ENCODE measurements at regions not wholly inside any gene's neighbourhood (a gene's known extent, or its start where the extent isn't known, plus 50 kb on each side); places are given as distances from the start of the nearest gene placed in this dataset.

DNA sequence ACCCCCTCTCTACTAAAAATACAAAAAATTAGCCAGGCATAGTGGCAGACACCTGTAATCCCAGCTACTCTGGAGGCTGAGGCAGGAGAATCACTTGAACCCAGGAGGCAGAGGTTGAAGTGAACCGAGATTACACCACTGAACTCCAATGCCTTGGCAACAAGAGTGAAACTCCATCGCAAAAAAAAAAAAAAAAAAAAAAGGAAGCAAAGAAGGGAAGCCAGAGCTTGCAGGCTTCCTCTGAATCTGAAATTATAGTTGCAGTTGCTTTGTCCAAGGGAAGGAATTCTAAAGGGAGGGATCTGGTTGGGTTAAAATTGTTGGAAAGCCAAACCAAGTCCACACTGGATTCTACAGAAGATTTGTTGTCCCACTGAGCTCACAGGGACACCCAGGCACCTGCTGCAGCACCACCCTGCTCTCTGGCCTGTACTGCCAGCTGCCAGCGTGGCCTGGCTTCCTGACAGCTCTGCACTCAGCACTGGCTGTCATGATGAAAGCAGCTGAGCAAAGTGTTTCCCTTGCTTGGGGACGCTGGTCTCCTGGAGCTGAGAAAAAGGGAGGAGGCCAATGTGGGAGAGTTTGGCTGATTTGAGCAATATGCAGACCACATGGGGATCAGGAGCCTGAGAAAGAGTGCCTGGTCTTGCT, 88.8 kb upstream of the HES1 start:
- peaks cover 0 to 17% (median 13%) of the 10 kb centered on the region in 4 donors for H3K9me3 ChIP-seq
- H3K27me3 ChIP-seq: no peaks in the 10 kb centered on the region
- whole genome bisulfite sequencing: 37% methylated on average over 4 of the region's 4 CpGs
- peak in 1 of 2 donors; percentile 39 for TF ChIP-seq POLR2AphosphoS5 (IDR thresholded peaks at IDR 0.05)
- TF ChIP-seq, protein P1, sequence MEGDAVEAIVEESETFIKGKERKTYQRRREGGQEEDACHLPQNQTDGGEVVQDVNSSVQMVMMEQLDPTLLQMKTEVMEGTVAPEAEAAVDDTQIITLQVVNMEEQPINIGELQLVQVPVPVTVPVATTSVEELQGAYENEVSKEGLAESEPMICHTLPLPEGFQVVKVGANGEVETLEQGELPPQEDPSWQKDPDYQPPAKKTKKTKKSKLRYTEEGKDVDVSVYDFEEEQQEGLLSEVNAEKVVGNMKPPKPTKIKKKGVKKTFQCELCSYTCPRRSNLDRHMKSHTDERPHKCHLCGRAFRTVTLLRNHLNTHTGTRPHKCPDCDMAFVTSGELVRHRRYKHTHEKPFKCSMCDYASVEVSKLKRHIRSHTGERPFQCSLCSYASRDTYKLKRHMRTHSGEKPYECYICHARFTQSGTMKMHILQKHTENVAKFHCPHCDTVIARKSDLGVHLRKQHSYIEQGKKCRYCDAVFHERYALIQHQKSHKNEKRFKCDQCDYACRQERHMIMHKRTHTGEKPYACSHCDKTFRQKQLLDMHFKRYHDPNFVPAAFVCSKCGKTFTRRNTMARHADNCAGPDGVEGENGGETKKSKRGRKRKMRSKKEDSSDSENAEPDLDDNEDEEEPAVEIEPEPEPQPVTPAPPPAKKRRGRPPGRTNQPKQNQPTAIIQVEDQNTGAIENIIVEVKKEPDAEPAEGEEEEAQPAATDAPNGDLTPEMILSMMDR (IDR thresholded peaks at IDR 0.05): no peak
- peaks cover 11 to 13% (median 12%) of the 10 kb centered on the region in 4 donors for H3K4me1 ChIP-seq
- H3K36me3 ChIP-seq: no peaks in the 10 kb centered on the region
- no peak overlapping the region for H3K4me3 ChIP-seq
- no peak for DNase-seq (ENCODE audit: extremely low spot score)
- intact Hi-C loops (cut with DNase I): no loop called here
- H3K27ac ChIP-seq (replicated peaks in 1 of 4): peak overlapping the region in 2 of 4 donors; percentile 29 to 35

DNA sequence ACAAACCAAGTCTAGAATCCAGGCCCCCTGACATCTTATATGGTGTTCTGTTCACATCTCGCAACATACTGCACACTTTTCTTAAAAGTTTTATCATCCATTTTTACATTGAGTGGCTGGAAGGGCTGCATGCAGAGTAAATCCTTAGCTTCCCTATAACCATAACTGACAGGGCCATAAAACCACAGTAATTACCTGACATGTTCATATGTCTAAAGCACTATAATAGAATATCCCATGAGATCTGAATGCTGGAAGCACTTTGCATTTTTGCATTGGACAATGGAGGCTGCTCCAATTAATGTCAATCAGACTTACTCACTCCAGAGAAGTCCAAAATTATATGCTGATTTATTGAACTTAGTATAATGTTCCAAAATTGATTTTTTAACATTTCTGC, 86.6 kb upstream of the HES1 start:
- DNase-seq (ENCODE audit: extremely low spot score): no peak
- Histone ChIP-seq H3K27ac (replicated peaks in 1 of 4) (no peak overlapping the region), H3K4me1 (peaks cover 11 to 13% (median 12%) of the 10 kb centered on the region in 4 donors), H3K9me3 (peaks cover 0 to 18% (median 13%) of the 10 kb centered on the region in 4 donors), H3K36me3 (no peaks in the 10 kb centered on the region), H3K4me3 (no peak overlapping the region), H3K27me3 (no peaks in the 10 kb centered on the region)
- intact Hi-C loops (cut with DNase I): no loop called here
- TF ChIP-seq, protein P1 (IDR thresholded peaks at IDR 0.05): no peak
- TF ChIP-seq POLR2A (IDR thresholded peaks at IDR 0.05; ENCODE audit: low read depth) (no peak), POLR2AphosphoS5 (IDR thresholded peaks at IDR 0.05) (no peak), EP300 (IDR thresholded peaks at IDR 0.05) (no peak)
- 95% methylated on average over 1 of the region's 1 CpG for WGBS

DNA sequence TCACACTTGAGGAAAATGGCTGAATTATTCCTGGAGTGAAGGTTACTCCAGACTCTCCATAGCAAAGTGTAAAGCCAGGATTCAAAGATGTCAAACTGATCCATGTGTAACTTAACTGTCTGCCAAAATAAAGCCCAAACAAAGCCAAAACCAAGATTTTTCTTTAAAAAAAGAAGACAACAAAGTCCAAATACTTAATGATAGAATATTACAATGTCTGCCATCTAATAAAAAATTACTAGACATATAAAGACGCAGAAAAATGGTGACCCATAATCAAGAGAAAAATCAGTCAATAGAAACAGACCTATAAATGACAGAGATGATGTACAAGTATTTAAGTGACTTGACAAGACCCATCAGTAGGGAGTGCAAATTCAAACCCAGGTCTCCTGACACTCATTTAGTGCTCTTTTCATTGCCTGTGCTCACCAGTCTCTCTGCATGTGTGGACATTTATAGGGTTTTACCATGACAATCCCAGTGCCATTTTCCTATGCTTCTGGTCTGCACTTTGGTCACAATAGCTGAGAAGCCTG, 85.1 kb upstream of the HES1 start:
- H3K4me3 ChIP-seq: no peak overlapping the region
- DNase-seq (ENCODE audit: extremely low spot score): no peak
- no peaks in the 10 kb centered on the region for H3K27me3 ChIP-seq
- WGBS: 94% methylated on average over 1 of the region's 1 CpG
- peaks cover 0 to 18% (median 13%) of the 10 kb centered on the region in 4 donors for H3K9me3 ChIP-seq
- TF ChIP-seq, protein P1 (IDR thresholded peaks at IDR 0.05): no peak
- no peaks in the 10 kb centered on the region for H3K36me3 ChIP-seq
- H3K4me1 ChIP-seq: peaks cover 11 to 13% (median 12%) of the 10 kb centered on the region in 4 donors
- H3K27ac ChIP-seq (replicated peaks in 1 of 4): no peak overlapping the region
- intact Hi-C loops (cut with DNase I): no loop called here

DNA sequence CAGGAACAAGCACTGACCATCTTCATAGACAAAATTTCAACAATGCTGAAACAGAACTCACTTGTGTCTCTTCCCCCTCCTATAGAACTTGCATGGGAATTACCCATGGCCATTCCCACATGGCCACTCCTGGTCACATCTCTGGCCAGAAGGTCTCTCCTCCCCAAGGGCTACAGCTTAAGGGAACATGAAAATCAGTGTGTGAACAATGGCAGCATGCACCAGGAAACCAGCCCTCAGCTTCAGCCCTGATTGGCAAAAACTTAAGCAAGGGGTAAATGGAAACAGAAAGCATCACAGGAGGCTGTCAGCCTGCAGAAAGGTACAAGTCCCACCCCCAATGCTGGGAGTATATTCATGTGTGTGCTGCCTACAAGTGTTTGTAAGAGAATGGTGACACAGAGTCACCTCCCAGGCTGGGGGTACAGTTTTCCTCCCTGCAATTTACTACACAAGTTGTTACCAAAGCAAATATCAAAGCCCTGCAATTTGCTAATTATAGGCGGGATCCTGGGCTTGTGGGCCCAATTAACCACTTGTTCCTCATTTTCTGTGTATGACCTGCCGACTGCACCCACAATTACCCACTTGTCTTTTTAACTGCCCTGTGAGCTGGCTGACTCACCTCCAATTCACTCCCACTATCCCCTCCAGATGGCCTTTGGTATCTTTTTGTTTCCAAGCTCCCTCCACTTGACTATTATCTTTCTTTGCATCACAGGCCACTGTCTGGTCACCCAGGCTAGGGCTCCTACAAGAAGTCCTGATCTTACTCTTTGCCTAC, 84.4 kb upstream of the HES1 start:
- Histone ChIP-seq H3K4me3 (no peak overlapping the region), H3K4me1 (peaks cover 10 to 13% (median 12%) of the 10 kb centered on the region in 4 donors), H3K36me3 (no peaks in the 10 kb centered on the region), H3K27ac (replicated peaks in 1 of 4) (no peak overlapping the region), H3K9me3 (peaks cover 0 to 18% (median 13%) of the 10 kb centered on the region in 4 donors), H3K27me3 (no peaks in the 10 kb centered on the region)
- DNase-seq (ENCODE audit: extremely low spot score): no peak
- TF ChIP-seq EP300 (IDR thresholded peaks at IDR 0.05): no peak
- intact Hi-C loops (cut with DNase I): no loop called here
- 87% methylated on average over 2 of the region's 2 CpGs for WGBS

DNA sequence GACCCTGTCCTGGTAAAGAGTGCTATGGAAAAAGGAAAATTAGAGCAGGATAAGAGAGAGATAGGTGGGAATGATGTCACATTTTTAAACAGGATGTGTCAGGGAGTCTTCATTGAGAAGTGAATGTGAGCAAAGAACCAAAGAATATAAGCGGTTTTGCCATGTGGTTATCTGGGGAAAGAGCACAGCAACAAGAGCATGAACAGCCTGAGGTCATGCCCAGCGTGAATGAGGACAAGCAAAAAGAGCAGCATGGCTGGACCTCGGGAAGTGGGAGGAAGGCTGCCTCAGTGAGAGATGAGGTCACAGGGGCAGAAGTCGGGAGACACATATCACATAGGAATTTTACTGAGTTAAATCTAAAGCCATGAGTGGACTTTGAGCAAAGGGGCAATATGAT, 82.8 kb upstream of the HES1 start:
- Histone ChIP-seq H3K4me1 (peaks cover 4 to 7% (median 6%) of the 10 kb centered on the region in 4 donors), H3K27ac (replicated peaks in 1 of 4) (no peak overlapping the region), H3K9me3 (peaks cover 0 to 18% (median 13%) of the 10 kb centered on the region in 4 donors), H3K27me3 (no peaks in the 10 kb centered on the region), H3K36me3 (no peaks in the 10 kb centered on the region), H3K4me3 (no peak overlapping the region)
- TF ChIP-seq, protein P1 (IDR thresholded peaks at IDR 0.05): no peak
- no peak for TF ChIP-seq EP300 (IDR thresholded peaks at IDR 0.05)
- no peak for TF ChIP-seq POLR2A (IDR thresholded peaks at IDR 0.05; ENCODE audit: low read depth)
- no peak for TF ChIP-seq POLR2AphosphoS5 (IDR thresholded peaks at IDR 0.05)
- WGBS: 91% methylated on average over 4 of the region's 4 CpGs
- intact Hi-C loops (cut with DNase I): no loop called here
- no peak for DNase-seq (ENCODE audit: extremely low spot score)
